Gastrocnemius medialis (tissue), 4 donors: ENCODE measurements at regions not wholly inside any gene's neighbourhood (a gene's known extent, or its start where the extent isn't known, plus 50 kb on each side); places are given as distances from the start of the nearest gene placed in this dataset.

ENCODE experiments used
- POLR2A ChIP-seq, 2 donors: fragments of 450-650 bp; IDR thresholded peaks; one replicate each; pipeline ENCODE4 v1.6.1; 2017; ENCODE audit warnings: antibody characterized with exemption in 2 of 2, mild to moderate bottlenecking in 2 of 2, moderate library complexity in 2 of 2
- TF ChIP-seq, protein P1 (sequence below), 5 experiments: fragments of 450-650 bp in 3 of 5; fragments of 200-600 bp in 2 of 5; sonication (generic) in 2 of 5; IDR thresholded peaks in 4 of 5; conservative IDR thresholded peaks in 1 of 5; 1 replicate in 4 of 5; 2 replicates in 1 of 5; pipeline ENCODE4 v1.5.1; 2016 to 2019; ENCODE audit warnings: antibody characterized with exemption in 5 of 5, mild to moderate bottlenecking in 3 of 5, moderate library complexity in 3 of 5

DNA sequence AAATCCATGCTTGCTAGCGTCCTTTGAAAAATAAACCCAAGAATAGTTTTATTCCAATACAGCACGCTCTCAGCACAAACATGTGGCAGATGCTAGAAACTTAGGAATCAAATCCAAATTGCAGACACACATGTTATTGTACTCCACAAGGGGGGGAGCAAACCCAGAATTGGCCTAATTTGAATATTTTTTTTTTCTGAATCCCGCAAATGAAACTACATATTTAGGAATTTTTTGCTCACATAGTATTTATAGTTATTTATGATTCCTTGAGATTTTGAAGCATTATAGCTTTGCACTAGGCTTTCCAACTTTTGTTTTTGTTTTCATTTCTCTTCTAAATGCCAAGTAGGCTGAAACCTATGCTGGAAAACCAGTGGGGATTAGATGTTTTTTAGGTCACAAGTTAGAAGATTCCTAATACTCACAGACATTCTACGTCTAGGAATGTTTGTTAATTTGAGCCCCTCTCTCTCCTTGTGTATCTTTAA, 59.3 kb upstream of the CDH11 start:
- TF ChIP-seq, protein P1, sequence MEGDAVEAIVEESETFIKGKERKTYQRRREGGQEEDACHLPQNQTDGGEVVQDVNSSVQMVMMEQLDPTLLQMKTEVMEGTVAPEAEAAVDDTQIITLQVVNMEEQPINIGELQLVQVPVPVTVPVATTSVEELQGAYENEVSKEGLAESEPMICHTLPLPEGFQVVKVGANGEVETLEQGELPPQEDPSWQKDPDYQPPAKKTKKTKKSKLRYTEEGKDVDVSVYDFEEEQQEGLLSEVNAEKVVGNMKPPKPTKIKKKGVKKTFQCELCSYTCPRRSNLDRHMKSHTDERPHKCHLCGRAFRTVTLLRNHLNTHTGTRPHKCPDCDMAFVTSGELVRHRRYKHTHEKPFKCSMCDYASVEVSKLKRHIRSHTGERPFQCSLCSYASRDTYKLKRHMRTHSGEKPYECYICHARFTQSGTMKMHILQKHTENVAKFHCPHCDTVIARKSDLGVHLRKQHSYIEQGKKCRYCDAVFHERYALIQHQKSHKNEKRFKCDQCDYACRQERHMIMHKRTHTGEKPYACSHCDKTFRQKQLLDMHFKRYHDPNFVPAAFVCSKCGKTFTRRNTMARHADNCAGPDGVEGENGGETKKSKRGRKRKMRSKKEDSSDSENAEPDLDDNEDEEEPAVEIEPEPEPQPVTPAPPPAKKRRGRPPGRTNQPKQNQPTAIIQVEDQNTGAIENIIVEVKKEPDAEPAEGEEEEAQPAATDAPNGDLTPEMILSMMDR (IDR thresholded peaks at IDR 0.05 in 4 of 5, conservative IDR thresholded peaks at IDR 0.05 in 1 of 5) = no peak
- no peak for TF ChIP-seq POLR2A (IDR thresholded peaks at IDR 0.05)
